HCT116 (cell line): ENCODE measurements at regions not wholly inside any gene's neighbourhood (a gene's known extent, or its start where the extent isn't known, plus 50 kb on each side); places are given as distances from the start of the nearest gene placed in this dataset.

Source experiments
- ATAC-seq: fragments of 200-7000 bp; cut with Tn5 transposase; 2 replicates; pipeline ENCODE4 v1.9.1; 2020; ENCODE audit warnings: mild to moderate bottlenecking, moderate library complexity
- BruUV-seq: library from RNA; stranded (reverse); fragments of 400-500 nt; replicated peaks from 2 replicates; lab custom pipeline; 2021; lab: Mats Ljungman, UMichigan
- CTCF ChIA-PET: fragments of 300-600 bp; sonication (Branson Sonifier 250); formaldehyde crosslinking; loops from one replicate; lab custom pipeline; 2021; ENCODE audit warnings: antibody characterized with exemption; lab: Charles Lee
- POLR2A ChIA-PET: fragments of 300-600, 350-600 bp; sonication (Branson Sonifier 250); formaldehyde crosslinking; loops from one replicate; lab custom pipeline; 2021; ENCODE audit warnings: antibody characterized with exemption; lab: Charles Lee
- RAD21 ChIA-PET, 2 experiments: fragments of 300-600 bp; sonication (Branson Sonifier 250); formaldehyde crosslinking; loops; one replicate each; lab custom pipeline; 2023; ENCODE audit warnings: low total read pairs in 2 of 2; ENCODE audit not compliant: uncharacterized antibody in 2 of 2, unreplicated experiment in 2 of 2, low non-redundant PET in 1 of 2; lab: Charles Lee
- DNase-seq: peaks from one replicate; pipeline ENCODE4 v3.0.0-alpha.2; 2010; ENCODE audit warnings: low read depth, low spot score
- H2AFZ ChIP-seq: fragments of 200-600 bp; shearing (Covaris generic), sonication (generic); 2 replicates; pipeline ENCODE4 v1.6.1; 2017; ENCODE audit warnings: low read depth, mixed run types, mixed read lengths, antibody characterized with exemption, low read length; ENCODE audit not compliant: poor library complexity, severe bottlenecking
- H3K27ac ChIP-seq: 2 replicates; pipeline ENCODE4 v1.5.1; 2012; ENCODE audit warnings: low read depth, low read length
- H3K27me3 ChIP-seq: fragments of 200-600 bp; sonication (generic); 2 replicates; pipeline ENCODE4 v1.6.1; 2016; ENCODE audit warnings: mixed run types, low read length, mixed read lengths; ENCODE audit not compliant: insufficient read depth
- H3K36me3 ChIP-seq, 2 experiments: fragments of 200-500 bp in 1 of 2; fragments of 200-600 bp in 1 of 2; sonication (Bioruptor generic) in 1 of 2; sonication (generic) in 1 of 2; 2 replicates each; pipeline versions ENCODE4 v1.5.1 to v1.6.1; 2014 to 2016; ENCODE audit warnings: low read length in 2 of 2, inconsistent platforms in 1 of 2, mixed read lengths in 1 of 2, mixed run types in 1 of 2; ENCODE audit not compliant: insufficient read depth in 2 of 2, control insufficient read depth in 1 of 2
- H3K4me1 ChIP-seq, 2 experiments: fragments of 200-600 bp in 1 of 2; sonication (generic) in 1 of 2; 2 replicates each; pipeline versions ENCODE4 v1.5.1 to v1.6.1; 2012 to 2017; ENCODE audit warnings: low read length in 2 of 2, inconsistent platforms in 1 of 2, mild to moderate bottlenecking in 1 of 2, mixed read lengths in 1 of 2, mixed run types in 1 of 2, moderate library complexity in 1 of 2; ENCODE audit not compliant: insufficient read depth in 2 of 2, control insufficient read depth in 1 of 2
- H3K4me2 ChIP-seq: fragments of 200-600 bp; sonication (generic); 2 replicates; pipeline ENCODE4 v1.6.1; 2017; ENCODE audit warnings: mixed run types, low read length, mixed read lengths
- H3K4me3 ChIP-seq, 2 experiments: fragments of 200-600 bp in 1 of 2; sonication (generic) in 1 of 2; replicated peaks in 1 of 2; 2 replicates each; pipeline ENCODE4 v1.5.1; 2011 to 2016; ENCODE audit warnings: low read length in 2 of 2, control low read depth in 1 of 2, low read depth in 1 of 2, mild to moderate bottlenecking in 1 of 2, mixed read lengths in 1 of 2, mixed run types in 1 of 2
- H3K79me2 ChIP-seq: fragments of 200-600 bp; sonication (generic); 2 replicates; pipeline ENCODE4 v1.6.1; 2017; ENCODE audit warnings: mild to moderate bottlenecking, mixed run types, low read length, moderate library complexity, mixed read lengths; ENCODE audit not compliant: insufficient read depth
- H3K9ac ChIP-seq: fragments of 200-600 bp; sonication (generic); 2 replicates; pipeline ENCODE4 v1.6.1; 2016; ENCODE audit warnings: low read length, mixed read lengths
- H3K9me2 ChIP-seq: fragments of 200-600 bp; sonication (generic), shearing (Covaris generic); 2 replicates; pipeline ENCODE4 v1.6.1; 2017; ENCODE audit warnings: mixed run types, mild to moderate bottlenecking, moderate library complexity; ENCODE audit not compliant: insufficient read depth
- H3K9me3 ChIP-seq, 2 experiments: fragments of 200-500 bp in 1 of 2; fragments of 200-600 bp in 1 of 2; sonication (Bioruptor generic) in 1 of 2; sonication (generic) in 1 of 2; 2 replicates each; pipeline ENCODE4 v1.6.1; 2014 to 2017; ENCODE audit warnings: low read length in 2 of 2, mixed read lengths in 2 of 2, inconsistent platforms in 1 of 2, low read depth in 1 of 2, mild to moderate bottlenecking in 1 of 2, mixed run types in 1 of 2, moderate library complexity in 1 of 2; ENCODE audit not compliant: control insufficient read depth in 1 of 2, insufficient read depth in 1 of 2
- H4K20me1 ChIP-seq: fragments of 200-600 bp; sonication (generic), shearing (Covaris generic); 2 replicates; pipeline ENCODE4 v1.6.1; 2017; ENCODE audit warnings: mixed run types, mild to moderate bottlenecking, moderate library complexity; ENCODE audit not compliant: insufficient read depth
- ATF3 ChIP-seq: IDR thresholded peaks from 2 replicates; pipeline ENCODE4 v1.6.1; 2012
- CEBPB ChIP-seq: IDR thresholded peaks from 2 replicates; pipeline ENCODE4 v1.6.1; 2012; ENCODE audit warnings: low read depth
- CTCF ChIP-seq, 3 experiments: fragments of 200-600 bp in 1 of 3; sonication (generic) in 1 of 3; IDR thresholded peaks in 2 of 3; conservative IDR thresholded peaks in 1 of 3; 2 replicates each; pipeline ENCODE4 v1.5.1; 2012 to 2017; ENCODE audit warnings: low read depth in 2 of 3, low read length in 2 of 3, antibody characterized with exemption in 1 of 3, borderline replicate concordance in 1 of 3, control low read depth in 1 of 3, mild to moderate bottlenecking in 1 of 3, mixed read lengths in 1 of 3, mixed run types in 1 of 3, moderate library complexity in 1 of 3; ENCODE audit not compliant: insufficient read depth in 1 of 3
- ELF1 ChIP-seq: IDR thresholded peaks from 2 replicates; pipeline ENCODE4 v1.6.1; 2012; ENCODE audit warnings: low read depth, borderline replicate concordance
- EZH2 ChIP-seq: fragments of 200-600 bp; sonication (generic); IDR thresholded peaks from 2 replicates; pipeline ENCODE4 v1.6.1; 2017; ENCODE audit warnings: antibody characterized with exemption, mixed run types
- EZH2phosphoT487 ChIP-seq: fragments of 200-600 bp; IDR thresholded peaks from 2 replicates; pipeline ENCODE4 v1.6.1; 2018; ENCODE audit warnings: antibody characterized with exemption, borderline replicate concordance
- FOSL1 ChIP-seq: IDR thresholded peaks from 2 replicates; pipeline ENCODE4 v1.6.1; 2012; ENCODE audit warnings: low read depth
- MAX ChIP-seq: IDR thresholded peaks from 2 replicates; pipeline ENCODE4 v1.6.1; 2012
- POLR2A ChIP-seq: IDR thresholded peaks from 2 replicates; pipeline ENCODE4 v1.7.0; 2011; ENCODE audit warnings: borderline replicate concordance; ENCODE audit not compliant: insufficient read depth, insufficient read length; ENCODE audit errors: extremely low read depth
- SP1 ChIP-seq: IDR thresholded peaks from 2 replicates; pipeline ENCODE4 v1.6.1; 2012; ENCODE audit warnings: low read depth
- SRF ChIP-seq: IDR thresholded peaks from 2 replicates; pipeline ENCODE4 v1.6.1; 2012; ENCODE audit warnings: low read depth
- YY1 ChIP-seq: IDR thresholded peaks from 2 replicates; pipeline ENCODE4 v1.6.1; 2011; ENCODE audit warnings: low read length, low read depth, moderate library complexity, mild to moderate bottlenecking; ENCODE audit not compliant: insufficient replicate concordance; ENCODE audit errors: extremely low read depth
- intact Hi-C: fragments of 100-400 bp; cut with micrococcal nuclease; formaldehyde crosslinking; loops from 2 replicates; pipeline ENCODE4 v1.10.0; 2022

- Histone ChIP-seq H3K9ac (no peak overlapping the region), H3K36me3 (no peaks in the 10 kb centered on the region), H3K27me3 (no peaks in the 10 kb centered on the region), H3K4me3 (no peak overlapping the region), H3K27ac (no peak overlapping the region), H3K9me3 (no peaks in the 10 kb centered on the region), H3K9me2 (no peaks in the 10 kb centered on the region), H3K4me1 (no peaks in the 10 kb centered on the region), H3K4me2 (no peak overlapping the region), H2AFZ (no peak overlapping the region), H3K79me2 (no peaks in the 10 kb centered on the region), H4K20me1 (no peaks in the 10 kb centered on the region)
- RAD21 ChIA-PET = no interaction called here
- CTCF ChIA-PET = no interaction called here
- intact Hi-C loops = no loop called here
- no peak for DNase-seq
- BruUV-seq = no TSS peak
- no peak for TF ChIP-seq CTCF (IDR thresholded peaks at IDR 0.05 in 2 of 3, conservative IDR thresholded peaks at IDR 0.05 in 1 of 3; ENCODE audit: borderline replicate concordance in 1 of 3, insufficient read depth in 1 of 3, low read depth in 2 of 3, low read length in 2 of 3)
- TF ChIP-seq EZH2phosphoT487 = no peak
- no peak for TF ChIP-seq POLR2A
- TF ChIP-seq ELF1 = no peak
- TF ChIP-seq SP1 = no peak
- TF ChIP-seq SRF = no peak
- TF ChIP-seq FOSL1 = no peak
- no peak for TF ChIP-seq MAX
- no peak for TF ChIP-seq ATF3
- no peak for TF ChIP-seq YY1
- no peak for TF ChIP-seq EZH2
- no peak for TF ChIP-seq CEBPB
- POLR2A ChIA-PET = no interaction called here
- ATAC-seq = no peak
Observed at GRCh38 chr6:21715180-21715579, 121.6 kb downstream of the SOX4 start.
